ENCODE measurements at regions not wholly inside any gene's neighbourhood (a gene's known extent, or its start where the extent isn't known, plus 50 kb on each side); places are given as distances from the start of the nearest gene placed in this dataset.

GRCh38 chr13:103255587-103256301 lies 189.5 kb upstream of the SLC10A2 start:
- no peak for DNase-seq

- no peak for DNase-seq
Measured at GRCh38 chr13:103250071-103250470, 183.9 kb upstream of the SLC10A2 start.

- DNase-seq, result no peak
Measured at GRCh38 chr13:103246581-103247200, 180.5 kb upstream of the SLC10A2 start.

GRCh38 chr13:103243495-103243894 lies 177.3 kb upstream of the SLC10A2 start:
- no peak for DNase-seq

- DNase-seq, result no peak
Measured at GRCh38 chr13:103238441-103238840, 172.2 kb upstream of the SLC10A2 start.

- peak; percentile 3 for DNase-seq
Measured at GRCh38 chr13:103236213-103236612, 170.0 kb upstream of the SLC10A2 start.

GRCh38 chr13:103229674-103230073 lies 163.5 kb upstream of the SLC10A2 start:
- no peak for DNase-seq

GRCh38 chr13:103224804-103225203 lies 158.6 kb upstream of the SLC10A2 start:
- DNase-seq, result no peak

GRCh38 chr13:103222683-103223082 lies 156.5 kb upstream of the SLC10A2 start:
- no peak for DNase-seq

- peak; percentile 3 for DNase-seq
Measured at GRCh38 chr13:103218253-103218652, 152.0 kb upstream of the SLC10A2 start.

- DNase-seq, result no peak
Measured at GRCh38 chr13:103213152-103213551, 146.9 kb upstream of the SLC10A2 start.

GRCh38 chr13:103210348-103210747 lies 144.1 kb upstream of the SLC10A2 start:
- no peak for DNase-seq

GRCh38 chr13:103203735-103204330 lies 137.6 kb upstream of the SLC10A2 start:
- no peak for DNase-seq

- DNase-seq, result no peak
Measured at GRCh38 chr13:103200118-103200885, 134.1 kb upstream of the SLC10A2 start.

GRCh38 chr13:103199380-103200088 lies 133.3 kb upstream of the SLC10A2 start:
- no peak for DNase-seq

- no peak for DNase-seq
Measured at GRCh38 chr13:103196356-103196755, 130.1 kb upstream of the SLC10A2 start.

- DNase-seq, result no peak
Measured at GRCh38 chr13:103195762-103196161, 129.5 kb upstream of the SLC10A2 start.

GRCh38 chr13:103194871-103195270 lies 128.7 kb upstream of the SLC10A2 start:
- no peak for DNase-seq

- peak; percentile 51 for DNase-seq
Measured at GRCh38 chr13:103192511-103193135, 126.4 kb upstream of the SLC10A2 start.

GRCh38 chr13:103190841-103191240 lies 124.6 kb upstream of the SLC10A2 start:
- no peak for DNase-seq

- DNase-seq, result peak; percentile 38
Measured at GRCh38 chr13:103188713-103189326, 122.6 kb upstream of the SLC10A2 start.

GRCh38 chr13:103187721-103188156 lies 121.5 kb upstream of the SLC10A2 start:
- no peak for DNase-seq

All from fibroblast of skin of right quadriceps (primary cell).